ENCODE measurements at regions not wholly inside any gene's neighbourhood (a gene's known extent, or its start where the extent isn't known, plus 50 kb on each side); places are given as distances from the start of the nearest gene placed in this dataset.

GRCh38 chr2:18381386-18381785, 179.1 kb downstream of the RDH14 start:
- no peak for DNase-seq (ENCODE audit: low read depth in 1 of 2, low spot score in 1 of 2)

DNA sequence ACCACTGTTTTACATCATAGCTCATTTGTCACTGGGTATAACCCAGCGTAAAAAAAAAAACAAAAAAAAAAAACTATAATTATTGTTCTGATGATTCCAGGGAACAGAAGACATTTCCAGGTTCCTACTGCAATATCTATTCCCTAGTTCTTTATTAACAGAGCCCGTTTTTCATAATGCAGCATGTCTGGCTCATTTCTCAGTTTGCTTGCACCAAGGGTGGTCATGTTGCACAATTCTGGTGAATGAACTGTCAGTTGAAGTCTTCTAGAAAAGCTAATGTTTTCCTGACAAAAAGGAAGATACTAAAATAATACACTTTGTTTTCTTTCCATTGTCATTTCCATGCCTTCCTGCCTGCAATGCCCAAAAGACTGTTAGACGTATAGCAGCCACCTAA, 180.1 kb downstream of the RDH14 start:
- no peak for DNase-seq (ENCODE audit: low read depth in 1 of 2, low spot score in 1 of 2)

DNA sequence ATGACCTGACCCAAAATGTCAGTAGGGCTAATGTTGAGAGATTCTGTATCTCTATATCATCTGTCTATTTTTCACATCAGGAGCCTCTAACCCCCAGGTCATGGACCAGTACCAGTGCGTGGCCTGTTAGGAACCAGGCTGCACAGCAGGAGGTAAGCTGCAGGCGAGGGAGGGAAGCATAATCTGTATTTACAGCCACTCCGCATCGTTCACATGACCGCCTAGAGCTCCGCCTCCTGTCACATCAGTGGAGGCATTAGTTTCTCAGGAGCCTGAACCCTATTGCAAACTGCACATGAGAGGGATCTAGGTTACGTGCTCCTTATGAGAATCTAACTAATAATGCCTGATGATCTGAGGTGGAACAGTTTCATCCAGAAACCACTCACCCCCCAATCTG, 180.6 kb downstream of the RDH14 start:
- no peak for DNase-seq (ENCODE audit: low read depth in 1 of 2, low spot score in 1 of 2)

- no peak for DNase-seq (ENCODE audit: low read depth in 1 of 2, low spot score in 1 of 2)
Measured at GRCh38 chr2:18378020-18378653, 182.3 kb downstream of the RDH14 start.

DNA sequence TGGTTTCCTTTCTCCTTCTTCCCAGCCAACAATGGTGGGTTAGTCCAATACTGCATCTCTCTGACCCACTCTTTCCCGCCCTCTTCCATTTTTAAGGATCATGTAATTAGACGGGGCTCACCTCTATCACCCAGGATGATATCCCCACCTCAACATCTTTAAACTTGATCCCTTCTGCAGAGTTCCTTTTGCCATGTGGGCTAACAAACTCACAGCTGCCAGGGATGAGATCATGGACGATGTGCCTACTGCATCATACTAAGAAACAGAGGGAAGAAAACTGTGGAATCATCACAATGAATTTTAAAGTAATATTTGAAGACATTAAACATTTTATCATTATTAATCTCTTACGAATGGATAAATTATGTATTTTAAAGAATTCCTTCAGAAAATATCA, 183.5 kb downstream of the RDH14 start:
- DNase-seq (ENCODE audit: low read depth in 1 of 2, low spot score in 1 of 2), result no peak

GRCh38 chr2:18373664-18374063, 186.8 kb downstream of the RDH14 start:
- DNase-seq (ENCODE audit: low read depth in 1 of 2, low spot score in 1 of 2), result no peak

DNA sequence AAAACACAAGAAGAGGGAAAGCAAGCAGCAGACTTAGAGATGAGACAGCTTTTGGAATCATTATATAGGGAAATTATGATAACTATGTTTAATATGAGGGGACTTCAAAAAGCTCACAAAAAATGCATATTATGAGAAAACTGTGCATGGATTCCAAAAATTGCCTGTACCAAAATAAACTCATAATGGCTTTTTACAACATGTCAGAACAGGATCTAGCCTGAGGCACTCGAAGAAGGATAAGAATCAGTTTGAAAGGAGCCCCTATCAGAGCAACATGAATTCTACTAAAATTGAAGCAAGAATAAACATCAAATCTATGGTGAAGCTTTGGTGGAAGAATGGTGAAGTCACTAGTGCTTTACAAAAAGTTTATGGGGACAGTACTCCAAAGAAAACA, 187.4 kb downstream of the RDH14 start:
- DNase-seq (ENCODE audit: low read depth in 1 of 2, low spot score in 1 of 2), result no peak

DNA sequence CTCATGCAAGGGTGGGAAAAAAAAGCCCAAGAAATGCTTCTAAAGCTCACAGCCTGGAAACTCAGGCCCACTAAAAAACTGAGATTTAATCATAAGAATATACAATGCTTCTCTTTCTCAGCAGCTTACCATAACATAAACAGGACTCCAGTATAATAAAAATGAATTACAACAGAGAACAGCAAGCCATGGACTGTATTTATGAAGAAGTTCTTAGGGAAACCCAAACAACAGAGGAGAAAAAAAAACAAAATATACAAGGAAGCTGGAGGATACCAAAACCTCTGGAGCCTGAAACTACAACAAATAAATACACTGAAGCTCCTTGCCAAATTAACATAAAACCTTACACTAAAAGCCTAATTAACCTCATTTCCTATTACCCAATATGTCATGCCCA, 187.8 kb downstream of the RDH14 start:
- DNase-seq (ENCODE audit: low read depth in 1 of 2, low spot score in 1 of 2), result no peak

DNA sequence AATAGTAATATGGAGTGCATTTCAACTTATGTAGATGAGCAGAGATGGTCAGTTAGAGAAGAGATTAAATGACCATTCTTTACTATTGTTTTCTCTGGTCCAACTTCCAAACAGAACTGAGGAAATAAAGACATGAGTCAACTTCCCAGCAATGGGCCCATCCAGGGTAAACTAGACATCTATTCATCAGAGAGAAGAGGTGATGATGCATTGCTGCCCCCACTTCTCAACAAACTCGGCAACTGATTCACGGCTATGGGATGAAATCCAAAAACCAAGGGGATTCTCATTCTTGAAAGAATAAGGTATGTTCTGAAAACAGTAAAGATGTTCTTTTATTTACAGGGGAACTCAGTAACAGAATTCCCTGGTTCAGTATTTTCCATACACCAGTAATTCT, 190.7 kb downstream of the RDH14 start:
- no peak for DNase-seq (ENCODE audit: low read depth in 1 of 2, low spot score in 1 of 2)

DNA sequence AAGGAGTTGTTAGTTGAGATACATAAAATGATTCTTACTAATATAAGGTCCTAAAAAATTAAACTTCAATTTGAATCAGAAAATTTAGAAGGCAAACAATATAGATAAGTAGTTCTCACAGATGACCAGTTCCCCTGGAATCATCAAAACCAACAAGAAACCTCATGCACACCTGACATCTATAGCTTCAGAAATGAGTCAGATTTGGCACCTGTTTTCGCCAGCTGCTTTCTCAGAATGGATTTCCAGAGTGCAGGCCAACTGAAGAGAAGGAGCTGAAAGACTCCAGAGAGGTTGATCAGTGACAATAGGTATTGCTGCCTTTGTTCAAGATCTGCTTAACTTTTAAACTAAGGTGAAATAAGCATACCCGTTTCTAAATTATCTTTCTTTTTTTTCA, 192.4 kb downstream of the RDH14 start:
- no peak for DNase-seq (ENCODE audit: low read depth in 1 of 2, low spot score in 1 of 2)

DNA sequence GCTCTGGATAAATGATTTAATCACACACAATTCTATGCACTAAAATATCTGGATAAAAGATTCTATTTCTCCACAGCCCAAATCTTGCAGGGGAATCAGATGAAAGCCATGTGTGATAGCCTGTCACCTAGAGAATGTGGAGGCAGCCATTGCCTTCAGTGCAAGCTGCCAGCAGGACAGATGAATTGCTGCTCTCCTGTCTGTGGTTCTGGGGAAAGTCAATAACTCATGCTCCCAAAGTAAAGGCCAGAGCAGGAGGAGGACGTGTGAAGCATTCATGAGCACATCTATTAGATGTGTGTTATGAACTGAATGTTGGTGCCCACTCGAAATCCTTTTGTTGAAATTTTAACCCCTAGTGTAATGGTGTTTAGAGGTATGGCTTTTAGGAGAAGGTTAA, 195.1 kb downstream of the RDH14 start:
- DNase-seq (ENCODE audit: low read depth in 1 of 2, low spot score in 1 of 2), result no peak

GRCh38 chr2:18363348-18363747, 197.1 kb downstream of the RDH14 start:
- DNase-seq (ENCODE audit: low read depth in 1 of 2, low spot score in 1 of 2), result no peak

DNA sequence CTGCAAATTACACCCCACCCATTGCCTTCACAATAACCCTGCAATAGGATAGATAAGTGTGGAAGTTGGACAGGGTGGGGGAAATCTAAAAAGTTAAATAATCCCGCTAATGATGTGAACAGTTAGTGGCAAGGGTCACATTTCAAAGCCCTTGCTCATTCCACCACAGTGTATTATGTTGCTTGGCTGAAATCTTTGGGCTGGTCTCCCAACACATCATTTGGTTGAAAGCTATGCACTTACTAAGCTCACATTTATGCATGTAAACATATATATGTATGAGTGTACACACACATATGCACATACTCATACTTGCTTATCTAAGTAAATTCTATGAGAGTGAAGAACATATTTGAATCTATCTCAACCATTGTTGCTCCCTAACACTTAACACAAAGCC, 197.8 kb downstream of the RDH14 start:
- no peak for DNase-seq (ENCODE audit: low read depth in 1 of 2, low spot score in 1 of 2)

DNA sequence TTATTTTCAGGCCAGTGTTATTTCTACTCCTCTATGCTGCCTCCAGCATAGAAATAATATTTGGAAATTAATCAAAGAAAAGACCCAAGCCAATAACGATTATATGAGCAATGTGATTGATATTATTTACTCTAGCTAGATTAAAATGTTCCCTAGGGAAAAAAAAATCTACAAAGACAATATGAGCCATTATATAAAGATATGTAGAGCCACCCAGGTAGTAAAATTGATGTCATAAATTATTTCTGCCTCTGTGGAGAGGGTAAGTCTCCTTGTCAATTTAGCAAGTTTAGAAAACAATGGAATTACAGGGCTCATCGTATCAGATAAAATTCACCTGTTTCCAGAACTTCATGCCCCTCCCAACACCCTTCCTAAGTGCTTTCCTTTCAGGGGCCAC, 202.9 kb downstream of the RDH14 start:
- DNase-seq (ENCODE audit: low read depth in 1 of 2, low spot score in 1 of 2), result no peak

DNA sequence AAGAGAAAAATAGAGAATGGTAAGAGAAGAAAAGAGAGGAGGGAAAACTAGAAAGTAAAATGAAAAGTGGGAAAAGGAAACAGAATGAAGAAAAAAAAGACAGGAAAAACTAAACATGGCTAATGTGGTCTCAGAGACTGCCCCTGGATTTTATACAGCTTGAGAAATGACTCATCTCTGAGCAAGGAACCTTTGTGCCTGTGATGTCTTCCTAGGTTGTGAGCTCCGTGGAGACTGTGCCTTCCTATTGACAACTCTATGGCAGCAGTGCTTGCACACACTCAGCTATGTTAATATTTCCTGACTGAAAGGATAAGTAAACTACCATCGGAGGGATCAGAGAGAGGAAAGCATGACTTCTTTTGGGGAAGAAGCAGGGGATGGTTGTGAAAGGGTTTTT, 203.8 kb downstream of the RDH14 start:
- no peak for DNase-seq (ENCODE audit: low read depth in 1 of 2, low spot score in 1 of 2)

DNA sequence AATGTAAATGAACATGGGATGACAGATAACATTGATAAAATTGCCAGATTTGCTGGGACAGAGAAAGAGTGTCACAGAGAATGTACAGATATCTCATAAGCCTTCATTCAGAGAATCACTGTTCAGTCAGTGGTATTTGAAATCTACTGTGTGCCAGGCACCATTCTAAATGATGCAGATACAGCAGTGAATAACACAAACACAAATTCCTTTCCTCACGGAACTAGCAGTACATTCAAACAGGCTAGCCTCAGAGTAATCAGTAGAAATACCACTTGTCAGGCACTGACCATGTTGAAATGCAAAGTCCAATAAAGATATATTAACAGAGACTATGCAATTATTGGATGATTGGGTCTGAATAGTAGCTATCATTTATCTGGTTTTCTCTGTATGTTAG, 211.0 kb downstream of the RDH14 start:
- no peak for DNase-seq (ENCODE audit: low read depth in 1 of 2, low spot score in 1 of 2)

DNA sequence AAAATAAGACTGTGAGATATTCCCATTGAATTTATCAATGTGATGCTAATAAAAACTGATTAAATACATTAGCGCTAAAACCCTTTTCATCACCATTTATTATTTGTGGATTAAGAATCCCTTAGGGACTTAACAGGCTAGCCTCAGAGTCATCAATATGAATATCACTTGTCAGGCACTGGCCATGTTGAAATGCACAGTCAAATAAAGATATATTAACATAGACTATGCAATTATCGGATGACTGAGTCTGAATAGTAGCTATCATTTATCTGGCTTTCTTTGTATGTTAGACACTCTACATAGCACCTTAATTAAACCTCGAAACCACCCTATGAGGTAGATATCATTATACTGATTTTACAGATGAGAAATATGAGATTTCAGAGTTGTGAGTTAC, 213.6 kb downstream of the RDH14 start:
- DNase-seq (ENCODE audit: low read depth in 1 of 2, low spot score in 1 of 2), result no peak

- DNase-seq (ENCODE audit: low read depth in 1 of 2, low spot score in 1 of 2), result no peak
Measured at GRCh38 chr2:18346344-18346743, 214.1 kb downstream of the RDH14 start.

- no peak for DNase-seq (ENCODE audit: low read depth in 1 of 2, low spot score in 1 of 2)
Measured at GRCh38 chr2:18345848-18346247, 214.6 kb downstream of the RDH14 start.

DNA sequence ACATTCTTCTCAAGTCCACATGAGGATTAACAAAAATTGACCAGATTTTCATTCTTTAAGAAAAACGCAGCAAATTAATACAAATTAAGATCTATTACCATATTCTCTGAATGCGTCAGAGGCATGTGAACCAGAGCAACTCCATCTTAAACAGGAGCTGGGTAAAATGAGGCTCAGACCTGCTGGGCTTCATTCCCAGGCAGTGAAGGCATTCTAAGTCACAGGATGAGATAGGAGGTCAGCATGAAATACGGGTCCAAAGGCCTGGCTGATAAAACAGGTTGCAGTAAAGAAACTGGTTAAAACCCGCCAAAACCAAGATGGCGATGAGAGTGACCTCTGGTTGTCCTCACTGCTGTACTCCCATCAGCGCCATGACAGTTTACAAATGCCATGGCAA, 217.6 kb downstream of the RDH14 start:
- no peak for DNase-seq (ENCODE audit: low read depth in 1 of 2, low spot score in 1 of 2)

DNA sequence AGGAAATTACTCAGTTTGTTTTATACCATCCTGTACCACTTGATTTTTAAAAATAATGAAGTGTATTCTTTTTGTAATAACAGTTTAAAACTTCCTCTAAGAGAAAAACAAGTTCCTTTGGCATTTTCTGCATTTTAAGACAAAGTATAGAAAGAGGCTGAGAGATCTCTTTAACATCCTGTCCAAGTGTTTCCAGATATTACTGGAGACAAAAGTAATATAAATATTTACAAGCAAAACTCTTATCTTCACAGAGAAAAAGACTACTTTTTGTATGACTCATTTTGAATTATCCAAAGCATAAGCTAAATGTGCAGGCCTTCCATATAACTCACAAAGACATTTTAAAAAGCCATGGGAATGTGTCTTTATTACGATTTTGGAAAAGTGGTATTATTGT, 221.1 kb downstream of the RDH14 start:
- no peak for DNase-seq (ENCODE audit: low read depth in 1 of 2, low spot score in 1 of 2)

DNA sequence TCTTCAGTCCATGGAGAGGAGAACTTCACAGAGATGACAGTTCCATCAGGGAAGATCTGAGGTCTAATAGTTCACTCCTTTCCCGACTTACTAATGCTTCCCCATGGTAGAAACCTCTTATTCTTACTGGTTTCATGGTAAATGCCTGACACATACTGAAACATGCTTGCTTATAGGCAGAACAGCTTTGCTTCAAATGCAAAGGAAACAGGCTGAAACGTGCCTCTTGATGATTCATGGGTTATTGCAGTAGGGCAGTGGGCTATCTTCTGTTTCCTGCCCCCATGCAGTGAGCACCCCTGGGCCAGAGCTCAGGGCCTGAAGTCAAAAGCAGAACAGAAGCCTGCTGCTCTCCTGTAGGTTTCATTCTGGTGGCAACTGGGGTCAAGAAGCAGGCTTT, 223.5 kb downstream of the RDH14 start:
- no peak for DNase-seq (ENCODE audit: low read depth in 1 of 2, low spot score in 1 of 2)

- DNase-seq (ENCODE audit: low read depth in 1 of 2, low spot score in 1 of 2), result no peak
Measured at GRCh38 chr2:18332477-18332876, 228.0 kb downstream of the RDH14 start.

- DNase-seq (ENCODE audit: low read depth in 1 of 2, low spot score in 1 of 2), result no peak
Measured at GRCh38 chr2:18325118-18325517, 235.3 kb downstream of the RDH14 start.

All from stimulated activated CD4-positive, alpha-beta T cell treated with anti-CD3 and anti-CD28 coated beads, Interleukin-15, amount 100 ng/mL, for 1 hour (primary cell).